NCI-H2171 (cell line): ENCODE measurements at regions not wholly inside any gene's neighbourhood (a gene's known extent, or its start where the extent isn't known, plus 50 kb on each side); places are given as distances from the start of the nearest gene placed in this dataset.
"Not testable (repeated sequence)": the region's sequence is repeated elsewhere in the genome, so short reads cannot be mapped to it uniquely, and the experiment has no call there.

ENCODE experiments used
- DNase-seq: peaks from one replicate; lab custom pipeline; 2025; lab: John Stamatoyannopoulos, UW

DNA sequence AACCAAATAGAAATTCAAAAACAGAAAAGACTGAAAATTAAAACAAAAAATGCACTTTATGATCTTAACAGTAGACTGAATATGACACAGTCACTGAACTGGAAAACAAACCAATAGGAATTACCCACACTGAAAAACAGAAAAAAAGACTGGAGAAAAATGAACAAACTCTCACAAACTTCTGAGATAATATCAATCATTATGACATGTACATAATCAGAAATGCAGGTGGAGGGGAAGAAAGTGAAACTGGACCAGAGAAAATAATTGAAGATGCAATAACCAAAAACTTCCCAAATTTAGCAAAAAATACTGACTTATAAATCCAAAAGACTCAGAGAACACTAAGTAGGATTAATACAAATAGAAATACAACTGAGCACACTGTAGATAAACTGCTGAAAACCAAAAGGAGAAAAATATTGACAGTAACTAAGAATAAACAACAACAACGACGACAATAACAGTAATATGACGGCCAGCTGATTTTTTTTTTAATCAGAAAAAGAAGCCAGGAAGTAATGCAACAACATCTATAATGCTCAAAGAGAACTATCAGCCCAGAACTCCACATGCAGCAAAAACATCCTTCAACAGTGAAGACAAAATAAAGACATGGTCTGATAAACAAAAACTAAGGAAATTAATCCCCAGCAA, 108.1 kb downstream of the ZFAND4 start:
- no peak for DNase-seq

- DNase-seq, result no peak
Observed at GRCh38 chr10:45561952-45562351, 110.6 kb downstream of the ZFAND4 start.

DNA sequence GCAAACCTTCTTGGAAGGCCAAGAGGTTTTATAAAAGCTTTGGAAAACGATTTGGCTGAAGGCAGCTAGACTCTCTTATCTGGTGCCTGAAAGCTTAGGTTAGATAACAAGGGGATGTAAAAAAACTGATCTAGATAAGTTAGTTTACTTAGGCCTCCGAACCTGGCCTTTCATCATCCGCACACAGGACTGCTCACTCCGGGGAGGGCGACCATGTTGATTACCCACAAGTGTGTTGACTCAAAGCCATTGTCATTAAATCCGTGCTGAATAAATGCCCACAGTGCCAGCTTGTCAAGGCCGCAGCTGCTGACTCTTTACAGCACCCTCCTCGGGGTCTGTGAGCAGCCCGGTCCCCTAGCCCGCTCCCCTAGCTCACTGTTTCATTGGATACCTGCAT, 112.3 kb downstream of the ZFAND4 start:
- DNase-seq, result no peak

GRCh38 chr10:45558425-45558824, 114.1 kb downstream of the ZFAND4 start:
- DNase-seq, result no peak

DNA sequence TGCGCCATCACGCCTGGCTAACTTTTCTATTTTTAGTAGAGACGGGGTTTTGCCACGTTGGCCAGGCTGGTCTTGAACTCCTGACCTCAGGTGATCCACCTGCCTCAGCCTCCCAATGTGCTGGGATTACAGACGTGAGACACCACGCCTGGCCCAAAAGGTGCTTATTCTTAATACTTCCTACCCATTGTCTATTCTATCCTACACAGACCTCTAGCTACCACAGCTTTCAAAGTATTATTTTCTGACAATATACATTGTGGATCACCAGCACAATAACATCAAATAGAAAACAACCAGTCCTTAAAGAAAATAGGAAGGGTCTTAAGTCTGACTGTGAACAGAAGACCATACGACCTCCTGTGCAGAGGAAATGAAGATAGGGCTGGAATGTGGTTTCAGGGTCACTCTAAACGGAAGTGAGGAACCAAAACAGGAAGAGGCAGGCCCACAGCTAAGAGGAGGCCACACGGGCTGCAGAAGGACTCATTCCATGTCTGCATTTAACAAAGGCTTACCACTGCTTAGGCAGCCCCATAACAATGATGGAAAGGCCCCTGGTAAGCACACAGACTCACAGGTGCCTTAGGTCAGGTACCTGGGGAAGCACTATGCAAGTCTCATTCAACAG, 115.2 kb downstream of the ZFAND4 start:
- DNase-seq, result no peak

DNA sequence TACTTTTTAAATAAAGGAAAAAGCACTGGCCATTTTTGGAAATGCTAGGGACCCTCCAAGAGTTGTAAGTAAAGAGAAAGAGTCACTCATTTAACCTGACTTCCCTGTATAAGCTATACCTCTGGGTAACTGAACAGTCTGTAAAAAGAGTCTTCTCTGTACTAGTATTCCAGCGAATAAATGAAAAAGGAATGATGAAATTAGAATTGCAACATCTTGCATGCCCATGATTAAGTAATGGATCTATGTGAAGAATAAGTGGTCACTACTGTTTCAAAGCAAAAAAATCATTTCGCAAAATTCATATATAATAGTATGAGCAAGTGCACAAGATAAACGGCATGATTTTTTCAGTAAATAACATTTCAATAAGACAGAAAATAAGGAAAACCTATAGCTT, 116.8 kb downstream of the ZFAND4 start:
- no peak for DNase-seq

DNA sequence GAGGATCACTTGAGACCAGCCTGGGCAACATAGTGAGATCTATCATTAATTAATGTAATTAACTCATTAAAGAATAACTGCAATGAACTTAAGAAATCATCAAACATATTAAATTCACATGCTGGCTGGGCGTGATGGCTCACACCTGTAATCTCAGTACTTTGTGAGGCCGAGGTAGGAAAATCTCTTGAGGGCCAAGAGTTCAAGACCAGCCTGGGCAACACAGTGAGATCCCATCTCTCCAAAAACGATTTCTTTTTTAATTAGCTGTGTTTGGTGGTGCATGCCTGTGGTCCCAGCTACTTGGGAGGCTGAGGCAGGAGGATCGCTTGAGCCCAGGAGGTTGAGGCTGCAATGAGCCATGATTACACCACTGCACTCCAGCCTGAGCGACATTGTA, 117.2 kb downstream of the ZFAND4 start:
- DNase-seq, result not testable (repeated sequence)

- no peak for DNase-seq
Observed at GRCh38 chr10:45553613-45554012, 119.0 kb downstream of the ZFAND4 start.

DNA sequence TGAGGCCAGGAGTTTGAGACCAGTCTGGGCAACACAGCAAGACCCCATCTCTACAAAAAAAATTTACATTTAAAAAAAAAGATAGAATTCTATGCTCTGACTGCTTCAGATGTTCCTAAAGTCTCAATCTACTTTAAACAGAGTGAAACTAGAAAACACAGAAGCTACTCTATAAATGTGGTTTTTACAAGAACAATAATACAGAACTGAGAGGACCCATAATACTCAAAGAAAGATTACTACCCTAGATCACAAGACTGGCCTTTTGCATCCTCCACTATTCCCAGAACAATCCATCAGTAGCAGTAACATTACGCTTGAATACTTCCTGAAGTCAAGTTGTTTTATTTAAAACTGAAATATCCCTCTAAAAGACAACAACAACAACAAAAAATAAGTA, 119.4 kb downstream of the ZFAND4 start:
- DNase-seq, result no peak

GRCh38 chr10:45552476-45552875, 120.1 kb downstream of the ZFAND4 start:
- no peak for DNase-seq

DNA sequence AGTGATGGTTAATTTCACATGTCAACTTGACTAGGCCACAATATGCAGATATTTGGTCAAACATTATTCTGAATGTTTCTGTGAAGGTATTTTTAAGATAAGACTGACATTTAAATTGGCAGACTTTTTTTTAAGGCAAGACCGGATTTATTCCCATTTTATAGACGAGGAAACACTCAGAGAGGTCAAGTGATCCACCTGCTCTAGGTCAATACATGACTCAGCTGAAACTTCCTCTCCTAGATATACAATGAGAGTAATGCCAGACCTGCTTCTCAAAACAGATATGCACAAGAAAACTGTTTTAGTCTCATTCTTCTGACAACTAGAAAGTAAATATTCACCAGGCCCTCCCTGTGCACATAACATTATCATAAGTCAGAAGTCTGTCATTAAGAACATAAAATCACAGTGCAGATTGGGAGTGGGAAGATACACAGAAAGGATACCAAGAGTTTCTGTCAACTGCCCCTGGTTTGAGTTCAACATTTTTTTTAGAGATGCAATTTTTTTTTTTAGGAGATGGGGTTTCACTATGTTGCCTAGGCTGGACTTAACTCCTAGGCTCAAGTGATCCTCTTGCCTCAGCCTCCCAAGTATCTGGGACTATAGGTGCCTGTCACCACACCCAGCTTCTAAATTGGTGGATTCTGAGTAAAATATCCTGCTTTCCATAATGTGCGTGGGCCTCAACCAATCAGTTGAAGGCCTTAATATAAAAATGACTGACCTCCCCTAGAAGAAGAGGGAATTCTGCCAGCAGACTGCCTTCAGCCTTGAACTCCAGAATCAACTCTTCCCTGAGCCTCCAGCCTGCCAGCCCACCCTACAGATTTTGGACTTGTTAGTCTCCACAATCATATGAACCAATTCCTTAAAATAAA, 121.4 kb downstream of the ZFAND4 start:
- no peak for DNase-seq

- DNase-seq, result no peak
Observed at GRCh38 chr10:45548068-45548467, 124.5 kb downstream of the ZFAND4 start.

- no peak for DNase-seq
Observed at GRCh38 chr10:45547207-45547606, 125.4 kb downstream of the ZFAND4 start.

- no peak for DNase-seq
Observed at GRCh38 chr10:45545150-45545549, 127.4 kb downstream of the ZFAND4 start.

- DNase-seq, result no peak
Observed at GRCh38 chr10:45544191-45544590, 128.4 kb downstream of the ZFAND4 start.

DNA sequence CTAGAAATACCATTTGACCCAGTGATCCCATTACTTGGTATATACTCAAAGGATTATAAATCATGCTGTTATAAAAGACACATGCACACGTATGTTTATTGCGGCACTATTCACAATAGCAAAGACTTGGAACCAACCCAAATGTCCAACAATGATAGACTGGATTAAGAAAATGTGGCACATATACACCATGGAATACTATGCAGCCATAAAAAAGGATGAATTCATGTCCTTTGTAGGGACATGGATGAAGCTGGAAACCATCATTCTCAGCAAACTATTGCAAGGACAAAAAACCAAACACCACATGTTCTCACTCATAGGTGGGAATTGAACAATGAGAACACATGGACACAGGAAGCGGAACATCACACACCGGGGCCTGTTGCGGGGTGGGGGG, 131.5 kb downstream of the ZFAND4 start:
- DNase-seq, result not testable (repeated sequence)

- not testable (repeated sequence) for DNase-seq
Observed at GRCh38 chr10:45540589-45540988, 132.0 kb downstream of the ZFAND4 start.

DNA sequence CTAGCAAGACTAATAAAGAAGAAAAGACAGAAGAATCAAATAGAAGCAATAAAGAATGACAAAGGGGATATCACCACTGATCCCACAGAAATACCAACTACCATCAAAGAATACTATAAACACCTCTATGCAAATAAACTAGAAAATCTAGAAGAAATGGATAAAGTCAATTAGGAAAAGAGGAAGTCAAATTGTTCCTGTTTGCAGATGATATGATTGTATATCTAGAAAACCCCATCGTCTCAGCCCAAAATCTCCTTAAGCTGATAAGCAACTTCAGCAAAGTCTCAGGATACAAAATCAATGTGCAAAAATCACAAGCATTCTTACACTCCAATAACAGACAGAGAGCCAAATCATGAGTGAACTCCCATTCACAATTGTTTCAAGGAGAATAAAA, 133.0 kb downstream of the ZFAND4 start:
- DNase-seq, result not testable (repeated sequence)

DNA sequence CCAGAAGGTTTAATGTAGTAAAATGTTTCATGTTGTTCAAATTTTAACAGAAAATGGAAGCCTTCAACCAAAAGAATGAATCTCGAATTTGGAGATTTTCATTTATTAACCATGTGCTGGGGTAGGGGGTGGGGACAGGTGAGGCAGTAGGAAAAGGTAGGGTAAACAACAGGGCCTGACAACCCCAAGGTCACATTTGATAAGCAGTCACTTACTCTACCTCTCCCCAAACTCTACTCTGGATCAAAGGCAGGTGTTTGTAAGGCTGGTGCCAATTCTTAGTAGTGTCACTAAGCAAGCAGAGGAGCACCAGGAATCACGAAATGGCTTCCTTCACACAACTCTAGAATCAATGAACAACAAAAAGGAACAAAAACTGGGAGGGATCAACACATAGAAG, 138.0 kb downstream of the ZFAND4 start:
- DNase-seq, result no peak

GRCh38 chr10:45532480-45532879, 140.1 kb downstream of the ZFAND4 start:
- no peak for DNase-seq

GRCh38 chr10:45526309-45526905, 146.2 kb downstream of the ZFAND4 start:
- no peak for DNase-seq

- no peak for DNase-seq
Observed at GRCh38 chr10:45520476-45520875, 146.5 kb downstream of the ALOX5 start.

GRCh38 chr10:45518741-45519140, 144.7 kb downstream of the ALOX5 start:
- no peak for DNase-seq
